SK-N-SH (cell line): ENCODE measurements at regions not wholly inside any gene's neighbourhood (a gene's known extent, or its start where the extent isn't known, plus 50 kb on each side); places are given as distances from the start of the nearest gene placed in this dataset.

Source experiments
- CTCF ChIA-PET: fragments of 300-600, 350-600 bp; formaldehyde crosslinking; extraction: SDS; loops from one replicate; lab custom pipeline; 2021; lab: Yijun Ruan, JAX
- POLR2A ChIA-PET: fragments of 350-600 bp; sonication (Branson Sonifier 250); formaldehyde crosslinking; extraction: SDS; loops from one replicate; lab custom pipeline; 2020; ENCODE audit warnings: antibody characterized with exemption, inconsistent platforms; lab: Yijun Ruan, JAX
- DNase-seq: peaks from one replicate; pipeline ENCODE4 v3.0.0; 2012
- H2AFZ ChIP-seq: fragments of 200-600 bp; sonication (generic); 2 replicates; pipeline ENCODE4 v1.8.1; 2016; ENCODE audit warnings: antibody characterized with exemption, mild to moderate bottlenecking, low read depth
- H3F3A ChIP-seq: fragments of 200-600 bp; sonication (generic); replicated peaks from 2 replicates; pipeline ENCODE3; 2016; ENCODE audit warnings: antibody characterized with exemption, mild to moderate bottlenecking; ENCODE audit not compliant: insufficient read depth
- H3K27ac ChIP-seq, 2 experiments: fragments of 200-500 bp in 1 of 2; fragments of 200-600 bp in 1 of 2; sonication (Bioruptor generic) in 1 of 2; sonication (generic), shearing (Covaris generic) in 1 of 2; 2 replicates each; pipeline versions ENCODE4 v1.5.1 to v1.6.1; 2014 to 2016; ENCODE audit warnings: low read depth in 2 of 2, inconsistent platforms in 1 of 2, low read length in 1 of 2, mild to moderate bottlenecking in 1 of 2, mixed read lengths in 1 of 2
- H3K27me3 ChIP-seq: fragments of 200-600 bp; sonication (generic), shearing (Covaris generic); 2 replicates; pipeline ENCODE4 v1.6.1; 2016; ENCODE audit warnings: mixed run types; ENCODE audit not compliant: insufficient read depth
- H3K36me3 ChIP-seq, 2 experiments: fragments of 200-500 bp in 1 of 2; fragments of 200-600 bp in 1 of 2; sonication (Bioruptor generic) in 1 of 2; sonication (generic) in 1 of 2; replicated peaks in 1 of 2; 2 replicates each; pipeline versions ENCODE3 to v1.5.1; 2014 to 2016; ENCODE audit warnings: low read length in 1 of 2, mild to moderate bottlenecking in 1 of 2; ENCODE audit not compliant: insufficient read depth in 2 of 2, control insufficient read depth in 1 of 2
- H3K4me1 ChIP-seq, 2 experiments: fragments of 200-500 bp in 1 of 2; fragments of 200-600 bp in 1 of 2; sonication (Bioruptor generic) in 1 of 2; sonication (generic), shearing (Covaris generic) in 1 of 2; 2 replicates each; pipeline versions ENCODE4 v1.5.1 to v1.6.1; 2014 to 2016; ENCODE audit warnings: low read depth in 1 of 2, low read length in 1 of 2, mixed run types in 1 of 2; ENCODE audit not compliant: insufficient read depth in 2 of 2, control insufficient read depth in 1 of 2
- H3K4me2 ChIP-seq: fragments of 200-600 bp; sonication (generic), shearing (Covaris generic); 2 replicates; pipeline ENCODE4 v1.6.1; 2017; ENCODE audit warnings: mixed run types
- H3K4me3 ChIP-seq, 2 experiments: fragments of 200-500 bp in 1 of 2; fragments of 200-600 bp in 1 of 2; sonication (Bioruptor generic) in 1 of 2; sonication (generic), shearing (Covaris generic) in 1 of 2; 2 replicates each; pipeline versions ENCODE4 v1.5.1 to v1.8.1; 2014 to 2016; ENCODE audit warnings: low read depth in 2 of 2, inconsistent platforms in 1 of 2, low read length in 1 of 2, mild to moderate bottlenecking in 1 of 2, mixed read lengths in 1 of 2, moderate library complexity in 1 of 2
- H3K79me2 ChIP-seq: fragments of 200-600 bp; sonication (generic); 2 replicates; pipeline ENCODE4 v1.8.1; 2017; ENCODE audit warnings: mild to moderate bottlenecking; ENCODE audit not compliant: insufficient read depth
- H3K9ac ChIP-seq: fragments of 200-600 bp; sonication (generic); 2 replicates; pipeline ENCODE4 v1.6.1; 2017; ENCODE audit warnings: mixed run types
- H3K9me2 ChIP-seq: fragments of 200-600 bp; sonication (generic); 2 replicates; pipeline ENCODE4 v1.6.1; 2017; ENCODE audit warnings: mixed run types
- H3K9me3 ChIP-seq: fragments of 200-600 bp; sonication (generic); 2 replicates; pipeline ENCODE4 v1.6.1; 2017; ENCODE audit warnings: mixed run types, mild to moderate bottlenecking, moderate library complexity
- H4K20me1 ChIP-seq: fragments of 200-600 bp; sonication (generic); 2 replicates; pipeline ENCODE4 v1.6.1; 2017; ENCODE audit warnings: mild to moderate bottlenecking, mixed run types; ENCODE audit not compliant: insufficient read depth
- ELF1 ChIP-seq: IDR thresholded peaks from 2 replicates; pipeline ENCODE4 v1.4.0; 2012
- FOSL2 ChIP-seq: IDR thresholded peaks from 2 replicates; pipeline ENCODE4 v1.4.0; 2012; ENCODE audit warnings: low read depth, mild to moderate bottlenecking, moderate library complexity, borderline replicate concordance
- FOXJ3 ChIP-seq: sonication (generic); formaldehyde crosslinking; IDR thresholded peaks from 2 replicates; pipeline ENCODE4 v1.5.1; 2020; ENCODE audit warnings: mild to moderate bottlenecking, missing genetic modification reagents
- FOXM1 ChIP-seq: IDR thresholded peaks from 2 replicates; pipeline ENCODE4 v1.4.0; 2012; ENCODE audit warnings: low read depth, mild to moderate bottlenecking
- JUND ChIP-seq: IDR thresholded peaks from 2 replicates; pipeline ENCODE4 v1.4.0; 2012
- MXI1 ChIP-seq: IDR thresholded peaks from 2 replicates; pipeline ENCODE4 v1.6.1; 2012; ENCODE audit warnings: mild to moderate bottlenecking, low read depth, low read length, improper control_type of control experiment
- NRF1 ChIP-seq: IDR thresholded peaks from 2 replicates; pipeline ENCODE4 v1.6.1; 2012; ENCODE audit warnings: low read depth, mild to moderate bottlenecking, low read length
- POLR2AphosphoS5 ChIP-seq: IDR thresholded peaks from 2 replicates; pipeline ENCODE4 v1.6.1; 2012; ENCODE audit warnings: low read depth, low read length
- RCOR1 ChIP-seq: fragments of 150-350 bp; IDR thresholded peaks from 2 replicates; pipeline ENCODE4 v1.6.1; 2017; ENCODE audit warnings: antibody characterized with exemption, low read length
- RFX5 ChIP-seq: IDR thresholded peaks from 2 replicates; pipeline ENCODE4 v1.6.1; 2012; ENCODE audit warnings: mild to moderate bottlenecking, improper control_type of control experiment, low read length
- RXRA ChIP-seq: IDR thresholded peaks from 2 replicates; pipeline ENCODE4 v1.4.0; 2012; ENCODE audit warnings: low read depth, mild to moderate bottlenecking, borderline replicate concordance
- SIN3A ChIP-seq: IDR thresholded peaks from 2 replicates; pipeline ENCODE4 v1.6.1; 2012; ENCODE audit warnings: low read depth, mild to moderate bottlenecking, low read length, moderate library complexity, borderline replicate concordance
- SMC3 ChIP-seq: IDR thresholded peaks from 2 replicates; pipeline ENCODE4 v1.6.1; 2012; ENCODE audit warnings: low read depth, low read length, improper control_type of control experiment
- TAF1 ChIP-seq: IDR thresholded peaks from 2 replicates; pipeline ENCODE4 v1.6.1; 2012; ENCODE audit warnings: low read depth, mild to moderate bottlenecking, low read length, moderate library complexity, borderline replicate concordance
- TEAD4 ChIP-seq: IDR thresholded peaks from 2 replicates; pipeline ENCODE4 v1.4.0; 2012; ENCODE audit warnings: mild to moderate bottlenecking, borderline replicate concordance; ENCODE audit not compliant: insufficient read depth
- WGBS: methylation state at CpG from one replicate; pipeline ENCODE4 v1.1.6; 2017; ENCODE audit warnings: low lambda C conversion rate; 5-methylcytosine and 5-hydroxymethylcytosine counted together
- TF ChIP-seq, protein P1 (sequence below): IDR thresholded peaks from 2 replicates; pipeline ENCODE4 v1.6.1; 2012; ENCODE audit warnings: mild to moderate bottlenecking, low read depth, low read length, moderate library complexity
- TF ChIP-seq, protein P2 (sequence below): fragments of 150-350 bp; IDR thresholded peaks from 2 replicates; pipeline ENCODE4 v1.6.1; 2016; ENCODE audit warnings: mild to moderate bottlenecking, low read depth, low read length
- TF ChIP-seq, protein P3 (sequence below): IDR thresholded peaks from 2 replicates; pipeline ENCODE4 v1.4.0; 2012; ENCODE audit warnings: low read depth, borderline replicate concordance
- TF ChIP-seq, protein P4 (sequence below): IDR thresholded peaks from 2 replicates; pipeline ENCODE4; 2012
- TF ChIP-seq, protein P5 (sequence below): IDR thresholded peaks from 2 replicates; pipeline ENCODE4 v1.4.0; 2012; ENCODE audit warnings: low read depth, borderline replicate concordance

DNA sequence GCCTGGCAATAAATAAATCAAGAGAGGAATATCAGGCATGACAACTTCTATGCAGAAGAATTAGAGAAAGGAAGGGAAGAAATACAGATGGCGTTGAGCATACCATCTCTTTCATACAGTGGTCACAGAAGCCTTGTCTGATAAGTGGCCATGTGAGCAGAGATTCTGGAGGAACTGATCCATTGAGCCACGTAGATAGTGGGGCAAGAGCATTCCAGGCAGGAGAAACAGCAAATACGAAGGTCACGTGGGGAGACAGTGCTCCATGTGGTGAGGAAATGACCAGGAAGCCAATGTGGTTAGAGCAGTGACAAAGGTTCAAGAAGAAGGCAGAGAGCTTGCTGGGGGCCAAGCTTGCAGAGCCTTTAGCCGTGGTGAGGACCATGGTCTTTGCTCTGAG, 226.7 kb upstream of the NOCT start:
- Histone ChIP-seq H3K4me2 (no peak overlapping the region), H3K4me3 (no peak overlapping the region), H3K9ac (no peak overlapping the region), H3K79me2 (no peaks in the 10 kb centered on the region), H3K4me1 (no peaks in the 10 kb centered on the region), H3K9me3 (no peaks in the 10 kb centered on the region), H3F3A (no peaks in the 10 kb centered on the region), H4K20me1 (no peaks in the 10 kb centered on the region), H3K27me3 (no peaks in the 10 kb centered on the region), H3K27ac (no peak overlapping the region), H3K9me2 (no peaks in the 10 kb centered on the region), H3K36me3 (no peaks in the 10 kb centered on the region), H2AFZ (no peak overlapping the region)
- TF ChIP-seq TEAD4 (no peak), RFX5 (no peak), TAF1 (no peak), POLR2AphosphoS5 (no peak), FOXM1 (no peak), SIN3A (no peak), FOSL2 (no peak), RCOR1 (no peak), FOXJ3 (CRISPR knock-in tag) (no peak), SMC3 (no peak), NRF1 (no peak), ELF1 (no peak), JUND (no peak), RXRA (no peak), MXI1 (no peak)
- TF ChIP-seq, protein P1, sequence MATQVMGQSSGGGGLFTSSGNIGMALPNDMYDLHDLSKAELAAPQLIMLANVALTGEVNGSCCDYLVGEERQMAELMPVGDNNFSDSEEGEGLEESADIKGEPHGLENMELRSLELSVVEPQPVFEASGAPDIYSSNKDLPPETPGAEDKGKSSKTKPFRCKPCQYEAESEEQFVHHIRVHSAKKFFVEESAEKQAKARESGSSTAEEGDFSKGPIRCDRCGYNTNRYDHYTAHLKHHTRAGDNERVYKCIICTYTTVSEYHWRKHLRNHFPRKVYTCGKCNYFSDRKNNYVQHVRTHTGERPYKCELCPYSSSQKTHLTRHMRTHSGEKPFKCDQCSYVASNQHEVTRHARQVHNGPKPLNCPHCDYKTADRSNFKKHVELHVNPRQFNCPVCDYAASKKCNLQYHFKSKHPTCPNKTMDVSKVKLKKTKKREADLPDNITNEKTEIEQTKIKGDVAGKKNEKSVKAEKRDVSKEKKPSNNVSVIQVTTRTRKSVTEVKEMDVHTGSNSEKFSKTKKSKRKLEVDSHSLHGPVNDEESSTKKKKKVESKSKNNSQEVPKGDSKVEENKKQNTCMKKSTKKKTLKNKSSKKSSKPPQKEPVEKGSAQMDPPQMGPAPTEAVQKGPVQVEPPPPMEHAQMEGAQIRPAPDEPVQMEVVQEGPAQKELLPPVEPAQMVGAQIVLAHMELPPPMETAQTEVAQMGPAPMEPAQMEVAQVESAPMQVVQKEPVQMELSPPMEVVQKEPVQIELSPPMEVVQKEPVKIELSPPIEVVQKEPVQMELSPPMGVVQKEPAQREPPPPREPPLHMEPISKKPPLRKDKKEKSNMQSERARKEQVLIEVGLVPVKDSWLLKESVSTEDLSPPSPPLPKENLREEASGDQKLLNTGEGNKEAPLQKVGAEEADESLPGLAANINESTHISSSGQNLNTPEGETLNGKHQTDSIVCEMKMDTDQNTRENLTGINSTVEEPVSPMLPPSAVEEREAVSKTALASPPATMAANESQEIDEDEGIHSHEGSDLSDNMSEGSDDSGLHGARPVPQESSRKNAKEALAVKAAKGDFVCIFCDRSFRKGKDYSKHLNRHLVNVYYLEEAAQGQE: no peak
- TF ChIP-seq, protein P2, sequence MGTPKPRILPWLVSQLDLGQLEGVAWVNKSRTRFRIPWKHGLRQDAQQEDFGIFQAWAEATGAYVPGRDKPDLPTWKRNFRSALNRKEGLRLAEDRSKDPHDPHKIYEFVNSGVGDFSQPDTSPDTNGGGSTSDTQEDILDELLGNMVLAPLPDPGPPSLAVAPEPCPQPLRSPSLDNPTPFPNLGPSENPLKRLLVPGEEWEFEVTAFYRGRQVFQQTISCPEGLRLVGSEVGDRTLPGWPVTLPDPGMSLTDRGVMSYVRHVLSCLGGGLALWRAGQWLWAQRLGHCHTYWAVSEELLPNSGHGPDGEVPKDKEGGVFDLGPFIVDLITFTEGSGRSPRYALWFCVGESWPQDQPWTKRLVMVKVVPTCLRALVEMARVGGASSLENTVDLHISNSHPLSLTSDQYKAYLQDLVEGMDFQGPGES: no peak
- TF ChIP-seq, protein P3, sequence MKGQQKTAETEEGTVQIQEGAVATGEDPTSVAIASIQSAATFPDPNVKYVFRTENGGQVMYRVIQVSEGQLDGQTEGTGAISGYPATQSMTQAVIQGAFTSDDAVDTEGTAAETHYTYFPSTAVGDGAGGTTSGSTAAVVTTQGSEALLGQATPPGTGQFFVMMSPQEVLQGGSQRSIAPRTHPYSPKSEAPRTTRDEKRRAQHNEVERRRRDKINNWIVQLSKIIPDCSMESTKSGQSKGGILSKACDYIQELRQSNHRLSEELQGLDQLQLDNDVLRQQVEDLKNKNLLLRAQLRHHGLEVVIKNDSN: no peak
- TF ChIP-seq, protein P4, sequence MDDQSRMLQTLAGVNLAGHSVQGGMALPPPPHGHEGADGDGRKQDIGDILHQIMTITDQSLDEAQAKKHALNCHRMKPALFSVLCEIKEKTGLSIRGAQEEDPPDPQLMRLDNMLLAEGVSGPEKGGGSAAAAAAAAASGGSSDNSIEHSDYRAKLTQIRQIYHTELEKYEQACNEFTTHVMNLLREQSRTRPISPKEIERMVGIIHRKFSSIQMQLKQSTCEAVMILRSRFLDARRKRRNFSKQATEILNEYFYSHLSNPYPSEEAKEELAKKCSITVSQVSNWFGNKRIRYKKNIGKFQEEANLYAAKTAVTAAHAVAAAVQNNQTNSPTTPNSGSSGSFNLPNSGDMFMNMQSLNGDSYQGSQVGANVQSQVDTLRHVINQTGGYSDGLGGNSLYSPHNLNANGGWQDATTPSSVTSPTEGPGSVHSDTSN: no peak
- TF ChIP-seq, protein P5, sequence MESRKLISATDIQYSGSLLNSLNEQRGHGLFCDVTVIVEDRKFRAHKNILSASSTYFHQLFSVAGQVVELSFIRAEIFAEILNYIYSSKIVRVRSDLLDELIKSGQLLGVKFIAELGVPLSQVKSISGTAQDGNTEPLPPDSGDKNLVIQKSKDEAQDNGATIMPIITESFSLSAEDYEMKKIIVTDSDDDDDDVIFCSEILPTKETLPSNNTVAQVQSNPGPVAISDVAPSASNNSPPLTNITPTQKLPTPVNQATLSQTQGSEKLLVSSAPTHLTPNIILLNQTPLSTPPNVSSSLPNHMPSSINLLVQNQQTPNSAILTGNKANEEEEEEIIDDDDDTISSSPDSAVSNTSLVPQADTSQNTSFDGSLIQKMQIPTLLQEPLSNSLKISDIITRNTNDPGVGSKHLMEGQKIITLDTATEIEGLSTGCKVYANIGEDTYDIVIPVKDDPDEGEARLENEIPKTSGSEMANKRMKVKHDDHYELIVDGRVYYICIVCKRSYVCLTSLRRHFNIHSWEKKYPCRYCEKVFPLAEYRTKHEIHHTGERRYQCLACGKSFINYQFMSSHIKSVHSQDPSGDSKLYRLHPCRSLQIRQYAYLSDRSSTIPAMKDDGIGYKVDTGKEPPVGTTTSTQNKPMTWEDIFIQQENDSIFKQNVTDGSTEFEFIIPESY: no peak
- ChIA-PET CTCF (no interaction called here), POLR2A (no interaction called here)
- DNase-seq: no peak
- 33% methylated on average over 5 of the region's 5 CpGs for WGBS
